ENCODE measurements at regions not wholly inside any gene's neighbourhood (a gene's known extent, or its start where the extent isn't known, plus 50 kb on each side); places are given as distances from the start of the nearest gene placed in this dataset.

- H3K27me3 ChIP-seq (replicated peaks), result no peaks in the 10 kb centered on the region
- no peak overlapping the region for H3K4me3 ChIP-seq (ENCODE audit: low read depth, low read length)
- no peak for TF ChIP-seq CTCF (IDR thresholded peaks at IDR 0.05; ENCODE audit: low read depth, low read length, missing control alignments)
- DNase-seq, result no peak
- no peak overlapping the region for H3K27ac ChIP-seq
- no peaks in the 10 kb centered on the region for H3K36me3 ChIP-seq (replicated peaks)
- in situ Hi-C loops (cut with HindIII; ENCODE audit: low pct_ligation_motif_present, low sequenced_read_pairs), result no loop called here
These were observed 100.4 kb downstream of the CD83 start for GRCh38 chr6:14217728-14218518.

GRCh38 chr6:14218519-14218800, 100.9 kb downstream of the CD83 start:
- no peak for DNase-seq
- no peak for TF ChIP-seq CTCF (IDR thresholded peaks at IDR 0.05; ENCODE audit: low read depth, low read length, missing control alignments)
- Histone ChIP-seq H3K4me3 (ENCODE audit: low read depth, low read length) (no peak overlapping the region), H3K27me3 (replicated peaks) (no peaks in the 10 kb centered on the region), H3K36me3 (replicated peaks) (no peaks in the 10 kb centered on the region), H3K27ac (no peak overlapping the region)
- in situ Hi-C loops (cut with HindIII; ENCODE audit: low pct_ligation_motif_present, low sequenced_read_pairs), result no loop called here

DNA sequence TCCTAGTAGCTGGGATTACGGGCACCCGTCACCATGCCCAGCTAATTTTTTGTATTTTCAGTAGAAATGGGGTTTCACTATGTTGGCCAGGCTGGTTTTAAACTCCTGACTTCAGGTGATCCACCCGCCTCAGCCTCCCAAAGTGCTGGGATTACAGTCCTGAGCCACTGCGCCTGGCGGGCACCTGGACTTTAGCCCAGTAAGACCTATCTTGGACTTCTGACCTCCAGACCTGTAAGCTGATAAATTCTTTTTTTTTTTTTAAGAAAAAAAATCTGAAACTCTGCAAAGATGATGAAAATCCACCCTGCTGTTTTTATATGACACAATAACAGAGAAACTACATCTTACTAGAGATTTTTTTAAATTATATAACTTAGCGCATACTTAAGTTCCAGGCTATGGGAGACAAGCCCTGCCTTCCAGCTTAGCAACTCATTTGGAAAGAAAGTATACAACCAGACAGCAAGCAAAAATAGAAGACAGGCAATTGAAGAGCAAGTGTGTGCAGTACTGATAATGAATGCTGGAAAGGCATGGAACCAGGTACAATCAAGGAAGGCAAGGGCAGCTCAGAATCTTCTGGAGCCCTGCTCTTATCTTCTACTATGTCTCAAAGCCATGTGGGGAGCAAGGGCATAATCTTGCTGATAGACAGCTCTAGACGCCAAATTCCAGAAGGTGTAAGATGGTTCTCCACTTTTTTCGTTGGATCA, 104.2 kb downstream of the CD83 start:
- Histone ChIP-seq H3K4me3 (ENCODE audit: low read depth, low read length) (no peak overlapping the region), H3K36me3 (replicated peaks) (no peaks in the 10 kb centered on the region), H3K27me3 (replicated peaks) (no peaks in the 10 kb centered on the region), H3K27ac (no peak overlapping the region)
- in situ Hi-C loops (cut with HindIII; ENCODE audit: low pct_ligation_motif_present, low sequenced_read_pairs), result no loop called here
- no peak for TF ChIP-seq CTCF (IDR thresholded peaks at IDR 0.05; ENCODE audit: low read depth, low read length, missing control alignments)
- no peak for DNase-seq

DNA sequence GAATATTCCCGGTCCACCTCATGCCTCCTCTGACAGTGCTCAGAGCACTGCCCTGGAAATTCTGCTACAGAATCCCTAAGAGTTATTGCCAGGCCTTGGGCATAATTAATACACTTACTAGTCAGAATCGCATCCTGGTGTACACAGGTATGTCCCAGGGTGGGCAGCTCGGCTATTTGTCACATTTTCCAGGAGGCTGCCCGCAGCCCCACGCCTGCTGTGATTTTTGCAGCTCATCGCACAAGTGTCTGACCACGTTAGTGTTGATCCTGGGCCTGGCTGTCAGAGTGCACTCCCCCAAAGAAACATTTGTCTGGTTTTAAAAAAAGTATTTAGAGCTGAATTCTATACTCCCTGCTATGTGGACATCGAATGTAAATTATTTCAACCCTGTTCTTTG, 105.4 kb downstream of the CD83 start:
- Histone ChIP-seq H3K4me3 (ENCODE audit: low read depth, low read length) (no peak overlapping the region), H3K36me3 (replicated peaks) (no peaks in the 10 kb centered on the region), H3K27ac (no peak overlapping the region), H3K27me3 (replicated peaks) (no peaks in the 10 kb centered on the region)
- TF ChIP-seq CTCF (IDR thresholded peaks at IDR 0.05; ENCODE audit: low read depth, low read length, missing control alignments), result no peak
- DNase-seq, result no peak
- in situ Hi-C loops (cut with HindIII; ENCODE audit: low pct_ligation_motif_present, low sequenced_read_pairs), result no loop called here

- H3K36me3 ChIP-seq (replicated peaks), result no peaks in the 10 kb centered on the region
- no peak overlapping the region for H3K4me3 ChIP-seq (ENCODE audit: low read depth, low read length)
- no peak for DNase-seq
- no peak for TF ChIP-seq CTCF (IDR thresholded peaks at IDR 0.05; ENCODE audit: low read depth, low read length, missing control alignments)
- in situ Hi-C loops (cut with HindIII; ENCODE audit: low pct_ligation_motif_present, low sequenced_read_pairs), result no loop called here
- H3K27ac ChIP-seq, result no peak overlapping the region
- H3K27me3 ChIP-seq (replicated peaks), result no peaks in the 10 kb centered on the region
These were observed 107.0 kb downstream of the CD83 start for GRCh38 chr6:14224359-14225103.
